Ectodermal cell (in vitro differentiated cells): ENCODE measurements at regions not wholly inside any gene's neighbourhood (a gene's known extent, or its start where the extent isn't known, plus 50 kb on each side); places are given as distances from the start of the nearest gene placed in this dataset.

ENCODE experiments used
- H3K27ac ChIP-seq: 2 replicates; pipeline ENCODE4 v1.7.0; 2013; ENCODE audit warnings: mild to moderate bottlenecking, low read depth, low read length; ENCODE audit not compliant: insufficient read depth, poor library complexity, severe bottlenecking
- H3K27me3 ChIP-seq: 2 replicates; pipeline ENCODE4 v1.7.0; 2013; ENCODE audit warnings: mild to moderate bottlenecking, low read length; ENCODE audit not compliant: insufficient read depth, control insufficient read depth, poor library complexity, severe bottlenecking
- H3K36me3 ChIP-seq: one replicate; pipeline ENCODE4 v1.7.0; 2013; ENCODE audit warnings: low read length; ENCODE audit not compliant: control insufficient read depth, insufficient read depth
- H3K4me1 ChIP-seq: one replicate; pipeline ENCODE4 v1.7.0; 2013; ENCODE audit warnings: low read length; ENCODE audit not compliant: control insufficient read depth, insufficient read depth
- H3K4me3 ChIP-seq: 2 replicates; pipeline ENCODE4 v1.7.0; 2013; ENCODE audit warnings: low read depth, low read length, control low read depth; ENCODE audit not compliant: insufficient read depth
- H3K9me3 ChIP-seq: 2 replicates; pipeline ENCODE4 v1.7.0; 2013; ENCODE audit warnings: mild to moderate bottlenecking, low read length, moderate library complexity; ENCODE audit not compliant: control insufficient read depth
- WGBS, 2 experiments: methylation state at CpG; one replicate each; pipeline ENCODE4 v1.1.7; 2013; ENCODE audit warnings: missing lambda C conversion rate in 2 of 2; 5-methylcytosine and 5-hydroxymethylcytosine counted together

DNA sequence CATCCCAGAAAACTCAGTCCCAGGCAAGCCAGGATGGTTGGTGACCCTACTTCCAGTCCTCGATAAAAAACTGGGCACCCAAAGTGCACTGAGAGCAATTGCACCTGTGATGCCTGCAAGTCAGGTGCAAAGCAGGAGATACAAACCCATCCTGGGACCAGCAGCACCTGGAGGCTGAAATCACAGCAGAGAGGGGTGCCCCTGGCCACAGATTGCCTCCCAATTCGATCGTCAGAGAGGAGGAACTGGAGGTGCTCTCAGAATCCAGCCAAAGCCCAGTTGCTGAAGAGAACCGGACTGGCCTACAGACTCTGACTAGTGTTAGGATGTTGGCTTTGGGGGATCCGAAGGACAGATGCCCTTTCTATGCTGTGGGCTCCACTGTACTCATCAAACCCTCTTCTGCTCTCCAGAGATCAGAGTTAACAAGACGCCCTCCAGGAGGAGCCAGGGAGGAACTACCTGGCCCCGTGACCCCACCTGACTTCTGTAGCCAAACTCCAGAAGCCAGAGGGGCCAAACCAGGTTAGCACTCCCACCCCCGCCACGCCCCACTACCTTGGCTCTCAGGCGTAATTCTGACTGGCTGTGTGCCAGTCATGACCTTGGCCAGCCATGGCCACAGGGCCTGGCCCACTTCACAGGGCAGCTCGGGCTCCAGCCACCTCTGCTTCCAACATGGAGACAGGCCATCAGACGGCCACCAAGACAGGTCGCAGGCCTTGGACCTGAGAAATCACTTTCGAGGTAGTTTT is 284.5 kb upstream of the RTL1 start:
- Histone ChIP-seq H3K9me3 (no peaks in the 10 kb centered on the region), H3K27ac (no peak overlapping the region), H3K4me1 (peaks cover 17% of the 10 kb centered on the region), H3K36me3 (no peaks in the 10 kb centered on the region), H3K4me3 (no peak overlapping the region), H3K27me3 (no peaks in the 10 kb centered on the region)
- WGBS, 2 experiments: 89 to 91% methylated on average over 14 of the region's 14 CpGs

DNA sequence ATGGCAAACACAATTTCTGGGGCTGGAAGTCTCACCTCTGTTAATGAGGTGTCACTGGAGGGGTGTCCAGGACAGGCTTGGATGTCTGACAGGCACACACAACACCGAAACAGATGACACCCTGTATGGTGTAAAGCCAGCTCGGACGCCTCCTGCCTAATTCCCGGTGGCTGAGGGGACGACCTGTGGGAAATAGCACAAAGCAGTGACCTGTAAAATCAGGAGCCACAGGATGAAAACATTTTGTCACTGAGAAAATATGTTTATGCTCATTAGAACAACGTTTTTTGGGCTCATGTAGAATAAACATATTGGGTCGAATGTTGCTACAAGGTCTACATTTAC is 285.0 kb upstream of the RTL1 start:
- Histone ChIP-seq H3K27me3 (no peaks in the 10 kb centered on the region), H3K4me1 (peaks cover 19% of the 10 kb centered on the region), H3K36me3 (no peaks in the 10 kb centered on the region), H3K4me3 (no peak overlapping the region), H3K9me3 (no peaks in the 10 kb centered on the region), H3K27ac (no peak overlapping the region)
- 92% methylated on average over 7 of the region's 7 CpGs for WGBS, 2 experiments

DNA sequence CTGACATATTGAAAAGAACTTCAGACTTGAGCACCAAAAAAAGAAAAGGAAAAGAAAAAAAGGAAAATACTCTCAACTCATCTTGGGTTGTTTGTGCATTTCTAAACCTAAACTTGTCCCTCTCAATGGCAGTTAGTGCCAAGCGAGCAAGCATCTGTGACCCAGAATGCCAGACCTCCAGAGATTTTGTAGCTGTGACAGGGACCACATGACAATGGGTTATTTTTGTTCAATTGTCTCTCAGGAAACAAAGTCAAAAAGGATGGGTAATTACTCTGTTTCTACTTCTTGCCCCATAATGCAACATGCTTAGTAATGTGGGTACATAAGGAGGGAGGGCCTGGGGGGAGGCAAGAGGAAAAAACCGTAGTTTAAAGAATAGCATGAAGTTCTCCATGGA is 285.7 kb upstream of the RTL1 start:
- H3K36me3 ChIP-seq: no peaks in the 10 kb centered on the region
- 82 to 93% methylated on average over 2 of the region's 2 CpGs for WGBS, 2 experiments
- H3K27me3 ChIP-seq: no peaks in the 10 kb centered on the region
- H3K4me3 ChIP-seq: no peak overlapping the region
- no peak overlapping the region for H3K27ac ChIP-seq
- H3K9me3 ChIP-seq: no peaks in the 10 kb centered on the region
- H3K4me1 ChIP-seq: peaks cover 15% of the 10 kb centered on the region

DNA sequence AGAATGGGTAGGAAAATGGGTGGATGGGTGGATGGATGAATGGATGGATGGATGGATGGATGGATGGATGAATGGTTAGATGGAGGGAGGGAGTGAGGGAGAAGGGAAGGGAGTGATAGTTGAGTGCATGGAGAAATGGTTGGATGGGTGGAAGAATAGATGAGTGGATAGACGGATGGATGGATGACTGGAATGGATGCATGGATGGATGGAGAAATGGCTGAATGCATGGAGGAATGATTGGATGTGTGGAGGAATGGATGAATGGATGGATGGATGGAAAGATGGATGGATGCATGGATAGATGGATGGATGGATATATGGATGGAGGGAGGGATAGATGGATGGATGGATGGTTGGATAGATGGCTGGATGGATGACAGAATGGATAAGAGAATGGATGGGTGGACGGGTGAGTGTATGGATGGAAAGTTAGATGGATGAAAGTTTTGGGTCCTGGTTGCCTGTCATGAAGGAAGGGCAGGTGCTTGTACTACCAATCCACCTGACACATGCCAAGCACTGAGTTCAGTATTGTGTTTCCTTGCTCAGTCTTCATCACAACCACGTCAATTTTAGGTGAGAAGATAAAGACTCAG is 286.5 kb upstream of the RTL1 start:
- no peak overlapping the region for H3K27ac ChIP-seq
- no peaks in the 10 kb centered on the region for H3K27me3 ChIP-seq
- H3K4me3 ChIP-seq: no peak overlapping the region
- WGBS, 2 experiments: 89% methylated on average over 3 of the region's 3 CpGs
- no peaks in the 10 kb centered on the region for H3K36me3 ChIP-seq
- H3K4me1 ChIP-seq: peaks cover 20% of the 10 kb centered on the region
- no peaks in the 10 kb centered on the region for H3K9me3 ChIP-seq

DNA sequence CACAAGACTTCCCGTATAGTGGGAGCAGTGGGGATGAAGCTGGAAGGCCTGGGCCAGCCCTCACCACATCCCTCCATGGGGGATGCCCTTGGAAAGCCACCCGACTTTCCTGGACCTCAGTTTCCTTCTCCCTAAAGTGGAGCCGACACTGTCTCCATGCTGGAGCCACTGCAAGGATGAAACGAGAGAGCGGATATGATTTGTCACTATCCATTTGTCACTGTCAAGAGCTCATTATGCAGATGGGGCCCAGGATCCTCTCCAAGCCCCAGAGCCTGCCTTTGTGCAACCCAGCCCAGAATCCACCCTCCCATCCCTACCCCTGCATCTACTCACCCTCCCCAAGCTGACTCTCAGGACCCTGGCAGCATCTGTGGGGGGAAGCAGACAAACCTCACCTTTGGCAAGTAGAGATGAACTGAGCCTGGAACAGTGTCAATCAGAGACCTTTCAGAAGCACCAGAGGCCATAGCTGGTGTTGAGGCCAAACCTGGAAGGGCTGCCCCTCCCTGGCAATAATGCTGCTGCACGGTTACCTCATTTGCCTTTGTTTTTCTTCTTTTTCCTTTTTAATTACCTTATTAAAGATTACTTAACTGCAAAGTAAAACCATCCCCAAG is 287.7 kb upstream of the RTL1 start:
- Histone ChIP-seq H3K4me1 (peaks cover 20% of the 10 kb centered on the region), H3K9me3 (no peaks in the 10 kb centered on the region), H3K27me3 (no peaks in the 10 kb centered on the region), H3K36me3 (no peaks in the 10 kb centered on the region), H3K27ac (no peak overlapping the region), H3K4me3 (no peak overlapping the region)
- 91% methylated on average over 6 of the region's 6 CpGs for WGBS, 2 experiments

DNA sequence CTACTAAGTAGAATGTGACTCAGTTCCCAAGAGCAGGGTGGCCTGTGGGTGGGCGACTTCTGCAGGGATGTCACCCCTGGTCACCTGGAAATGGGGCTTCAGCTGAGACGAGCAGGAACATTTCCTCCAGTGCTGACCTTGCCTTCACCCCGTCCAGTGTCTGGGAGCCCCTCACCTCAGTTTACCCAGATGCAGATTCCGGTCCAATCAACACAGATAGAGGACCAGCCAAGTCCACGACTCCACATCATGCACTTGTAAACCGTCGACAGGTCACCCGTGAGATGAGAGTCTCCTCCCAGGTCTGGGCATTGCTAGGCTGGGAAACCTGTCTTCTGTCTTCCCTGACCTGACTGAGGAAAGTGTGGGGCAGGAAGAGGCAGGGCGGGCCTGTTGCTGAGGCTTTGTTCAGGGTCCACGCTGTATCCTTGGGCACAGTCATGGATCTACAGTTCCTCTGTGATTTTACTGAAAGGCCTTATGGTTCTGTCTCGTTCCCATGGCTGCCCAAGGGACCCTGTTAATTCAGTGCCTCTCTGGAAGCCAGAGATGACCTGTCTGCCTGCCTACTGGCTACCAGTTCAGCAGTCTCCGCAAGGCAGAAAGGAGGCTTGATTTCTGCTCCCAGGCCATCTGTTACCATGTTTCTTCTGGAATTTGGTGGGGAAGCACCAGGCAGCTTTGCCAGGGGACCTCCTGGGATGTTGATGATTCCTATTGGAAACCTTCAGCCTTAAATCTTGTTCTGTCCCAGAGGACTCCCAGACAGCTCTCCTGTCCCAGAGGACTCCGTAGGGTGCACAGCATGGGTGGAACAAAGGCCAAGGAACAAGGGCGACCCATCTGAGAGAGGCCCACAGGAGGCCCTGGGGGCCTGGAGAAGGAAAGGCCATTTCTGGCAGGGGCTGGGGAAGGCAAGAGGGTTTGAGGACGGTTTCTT is 288.5 kb upstream of the RTL1 start:
- no peaks in the 10 kb centered on the region for H3K36me3 ChIP-seq
- H3K9me3 ChIP-seq: no peaks in the 10 kb centered on the region
- H3K4me3 ChIP-seq: no peak overlapping the region
- no peak overlapping the region for H3K27ac ChIP-seq
- no peaks in the 10 kb centered on the region for H3K27me3 ChIP-seq
- 91 to 94% methylated on average over 15 of the region's 15 CpGs for WGBS, 2 experiments
- H3K4me1 ChIP-seq: peaks cover 15% of the 10 kb centered on the region

DNA sequence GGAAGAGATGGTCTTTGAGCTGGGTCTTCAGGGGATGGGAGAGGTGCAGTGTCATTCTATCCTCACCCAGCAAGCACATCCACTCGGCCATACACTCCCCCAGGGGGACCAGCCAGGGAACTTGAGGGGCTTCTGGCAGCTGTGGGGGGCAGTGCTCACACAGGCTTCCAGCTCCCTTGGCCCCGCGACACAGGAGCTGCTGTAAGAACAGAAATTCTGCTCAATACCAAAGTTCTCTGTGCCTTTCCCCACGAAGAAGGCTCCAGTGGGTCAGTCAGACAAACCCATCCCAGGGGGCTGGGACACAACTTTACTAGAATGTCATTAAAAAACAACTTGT is 289.1 kb upstream of the RTL1 start:
- Histone ChIP-seq H3K4me1 (peaks cover 13% of the 10 kb centered on the region), H3K27me3 (no peaks in the 10 kb centered on the region), H3K36me3 (no peaks in the 10 kb centered on the region), H3K9me3 (no peaks in the 10 kb centered on the region), H3K27ac (no peak overlapping the region), H3K4me3 (no peak overlapping the region)
- WGBS, 2 experiments: 90% methylated on average over 4 of the region's 4 CpGs

DNA sequence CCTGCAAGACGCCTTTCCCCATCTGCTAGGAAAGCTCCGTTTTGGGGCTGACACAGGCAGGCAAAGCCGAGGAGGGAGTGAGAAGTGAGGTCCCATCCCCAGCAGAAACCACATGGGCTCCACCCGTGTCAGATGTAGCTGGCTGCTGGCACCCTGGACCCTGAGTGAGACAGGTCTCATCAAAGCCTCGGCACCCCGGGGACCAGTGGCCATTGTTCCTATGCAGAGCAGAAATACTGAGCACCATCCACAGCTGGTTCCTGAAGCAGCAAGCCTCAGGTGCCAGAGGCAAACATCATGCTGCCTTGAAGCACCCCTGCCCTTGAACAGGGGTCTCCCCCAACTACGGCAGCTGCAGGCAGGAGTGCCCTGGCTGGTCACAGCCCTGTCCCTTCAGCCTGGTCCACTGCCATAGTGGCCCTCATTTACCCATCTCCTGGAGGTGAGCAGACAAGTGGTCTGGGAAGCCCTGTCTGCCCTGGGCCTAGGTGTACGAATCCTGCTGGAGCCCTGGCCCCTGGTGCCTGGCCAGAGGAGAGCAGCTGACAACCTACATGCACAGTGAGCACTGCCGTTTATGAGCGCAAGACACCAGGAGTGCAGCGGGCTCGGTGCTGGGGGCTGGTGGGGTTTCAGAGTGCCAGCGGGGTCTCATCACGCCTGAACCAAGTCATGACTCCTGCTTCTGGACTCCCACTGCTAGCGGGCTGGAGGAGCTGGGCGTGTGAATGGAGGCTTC is 289.8 kb upstream of the RTL1 start:
- WGBS, 2 experiments: 87 to 89% methylated on average over 16 of the region's 16 CpGs
- H3K27ac ChIP-seq: no peak overlapping the region
- no peaks in the 10 kb centered on the region for H3K36me3 ChIP-seq
- H3K9me3 ChIP-seq: no peaks in the 10 kb centered on the region
- H3K4me3 ChIP-seq: no peak overlapping the region
- no peaks in the 10 kb centered on the region for H3K27me3 ChIP-seq
- H3K4me1 ChIP-seq: peaks cover 13% of the 10 kb centered on the region

DNA sequence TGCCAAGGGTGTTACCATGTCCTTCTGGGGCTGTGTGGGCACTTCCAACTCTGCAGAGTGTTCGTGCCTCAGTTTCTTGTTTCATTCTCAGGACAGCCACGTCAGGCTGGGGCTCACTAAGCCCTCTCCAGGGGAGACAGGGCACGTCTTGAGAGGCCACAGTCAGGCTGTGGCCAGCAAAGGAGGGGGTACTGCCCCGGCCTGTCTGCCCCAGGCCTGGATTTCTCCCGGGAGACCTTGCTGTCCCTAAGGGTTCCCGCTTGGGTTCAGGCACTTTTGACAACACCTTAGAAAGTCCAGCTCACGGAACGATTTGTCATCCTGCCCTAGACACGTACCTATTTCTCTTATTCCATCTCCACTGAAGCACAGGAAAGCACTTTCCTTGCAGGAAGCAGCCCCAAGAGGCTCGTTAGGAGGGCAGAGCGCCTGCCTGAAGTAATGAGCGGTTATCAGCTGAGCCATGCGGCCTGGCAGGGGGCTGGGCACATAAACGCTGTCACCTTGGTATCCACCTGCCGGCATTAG is 290.4 kb upstream of the RTL1 start:
- Histone ChIP-seq H3K4me1 (peaks cover 13% of the 10 kb centered on the region), H3K27ac (no peak overlapping the region), H3K36me3 (no peaks in the 10 kb centered on the region), H3K4me3 (no peak overlapping the region), H3K27me3 (no peaks in the 10 kb centered on the region), H3K9me3 (no peaks in the 10 kb centered on the region)
- WGBS, 2 experiments: 80 to 83% methylated on average over 15 of the region's 15 CpGs
